GM23338 (cell line): ENCODE measurements at regions not wholly inside any gene's neighbourhood (a gene's known extent, or its start where the extent isn't known, plus 50 kb on each side); places are given as distances from the start of the nearest gene placed in this dataset.

Experiments
- ATAC-seq: fragments of 200-7000 bp; cut with Tn5 transposase; 3 replicates; pipeline ENCODE4 v1.9.1; 2020
- DNase-seq: peaks from one replicate; pipeline ENCODE4 v3.0.0-alpha.2; 2015; ENCODE audit warnings: low spot score
- H2AFZ ChIP-seq: fragments of 200-600 bp; sonication (generic); 2 replicates; pipeline ENCODE4 v1.8.0; 2016; ENCODE audit warnings: antibody characterized with exemption, mild to moderate bottlenecking, moderate library complexity
- H3F3A ChIP-seq: fragments of 200-600 bp; sonication (generic); replicated peaks from 2 replicates; pipeline ENCODE4 v1.8.0; 2017; ENCODE audit warnings: antibody characterized with exemption, mixed run types, low read depth
- H3K27ac ChIP-seq: fragments of 200-600 bp; sonication (generic); 2 replicates; pipeline ENCODE4 v1.6.1; 2016; ENCODE audit warnings: low read depth
- H3K27me3 ChIP-seq: fragments of 200-600 bp; sonication (generic); 2 replicates; pipeline ENCODE4 v1.8.0; 2016; ENCODE audit warnings: mild to moderate bottlenecking, mixed run types, moderate library complexity; ENCODE audit not compliant: insufficient read depth
- H3K36me3 ChIP-seq: fragments of 200-600 bp; sonication (generic); 2 replicates; pipeline ENCODE4 v1.8.0; 2016; ENCODE audit warnings: mild to moderate bottlenecking; ENCODE audit not compliant: insufficient read depth
- H3K4me1 ChIP-seq: fragments of 200-600 bp; sonication (generic); 2 replicates; pipeline ENCODE4 v1.8.0; 2016; ENCODE audit warnings: mild to moderate bottlenecking, moderate library complexity; ENCODE audit not compliant: insufficient read depth
- H3K4me2 ChIP-seq: fragments of 200-600 bp; sonication (generic); 2 replicates; pipeline ENCODE4 v1.7.1; 2017; ENCODE audit warnings: mixed run types
- H3K4me3 ChIP-seq: fragments of 200-600 bp; sonication (generic); 2 replicates; pipeline ENCODE4 v1.6.1; 2016; ENCODE audit warnings: mixed run types
- H3K79me2 ChIP-seq: fragments of 200-600 bp; sonication (generic); replicated peaks from 2 replicates; pipeline ENCODE4 v1.8.0; 2017; ENCODE audit warnings: mild to moderate bottlenecking; ENCODE audit not compliant: insufficient read depth
- H3K9me2 ChIP-seq: fragments of 200-600 bp; sonication (generic); 2 replicates; pipeline ENCODE4 v1.8.0; 2017; ENCODE audit not compliant: insufficient read depth
- H4K20me1 ChIP-seq: fragments of 200-600 bp; sonication (generic); replicated peaks from 2 replicates; pipeline ENCODE4 v1.8.0; 2017; ENCODE audit warnings: mild to moderate bottlenecking; ENCODE audit not compliant: insufficient read depth
- H3K27ac Mint-ChIP-seq: 2 replicates; pipeline ENCODE4 v1.8.0; 2020; ENCODE audit warnings: inconsistent platforms, mild to moderate bottlenecking, moderate library complexity, mixed read lengths
- H3K27me3 Mint-ChIP-seq: 3 replicates; pipeline ENCODE4 v1.8.0; 2022; ENCODE audit warnings: low read depth, mild to moderate bottlenecking, moderate library complexity, mixed read lengths, inconsistent platforms; ENCODE audit not compliant: insufficient read depth, poor library complexity
- H3K36me3 Mint-ChIP-seq: 3 replicates; pipeline ENCODE4 v1.8.0; 2021; ENCODE audit warnings: low read depth, mild to moderate bottlenecking, inconsistent platforms, moderate library complexity, mixed read lengths
- H3K4me1 Mint-ChIP-seq: 3 replicates; pipeline ENCODE4 v1.8.0; 2020; ENCODE audit warnings: mild to moderate bottlenecking, inconsistent platforms, mixed read lengths
- H3K4me3 Mint-ChIP-seq: 3 replicates; pipeline ENCODE4 v1.8.0; 2021; ENCODE audit warnings: moderate library complexity, mild to moderate bottlenecking, inconsistent platforms, mixed read lengths
- H3K9me3 Mint-ChIP-seq: 3 replicates; pipeline ENCODE4 v1.8.0; 2020; ENCODE audit warnings: moderate library complexity, mild to moderate bottlenecking, inconsistent platforms, mixed read lengths
- CREB1 ChIP-seq: fragments of 250-450 bp; sonication (Bioruptor Pico); IDR thresholded peaks from 2 replicates; pipeline ENCODE4 v1.5.0; 2020; ENCODE audit warnings: low read depth, mild to moderate bottlenecking, moderate library complexity
- EZH2phosphoT487 ChIP-seq: fragments of 200-600 bp; sonication (generic); IDR thresholded peaks from one replicate; pipeline ENCODE4 v1.8.1; 2018; ENCODE audit warnings: antibody characterized with exemption; ENCODE audit not compliant: unreplicated experiment
- JUNB ChIP-seq: IDR thresholded peaks from one replicate; pipeline ENCODE4 v1.6.1; 2016; ENCODE audit warnings: antibody characterized with exemption; ENCODE audit not compliant: unreplicated experiment
- REST ChIP-seq: IDR thresholded peaks from one replicate; pipeline ENCODE4 v1.6.1; 2018; ENCODE audit warnings: antibody characterized with exemption; ENCODE audit not compliant: unreplicated experiment
- ZNF114 ChIP-seq: fragments of 250-450 bp; sonication (Bioruptor Pico); IDR thresholded peaks from 2 replicates; pipeline ENCODE4 v1.5.0; 2020; ENCODE audit warnings: mild to moderate bottlenecking, moderate library complexity
- ZNF462 ChIP-seq: fragments of 250-450 bp; sonication (Bioruptor Pico); IDR thresholded peaks from 2 replicates; pipeline ENCODE4 v1.5.0; 2020; ENCODE audit warnings: mild to moderate bottlenecking, moderate library complexity

- Mint-ChIP-seq H3K27ac (no peak overlapping the region), H3K36me3 (no peaks in the 10 kb centered on the region), H3K4me1 (peaks cover 55% of the 10 kb centered on the region), H3K9me3 (no peaks in the 10 kb centered on the region), H3K4me3 (no peak overlapping the region), H3K27me3 (peaks cover 8% of the 10 kb centered on the region)
- Histone ChIP-seq H3K4me2 (no peak overlapping the region), H3K79me2 (no peaks in the 10 kb centered on the region), H2AFZ (no peak overlapping the region), H3K9me2 (no peaks in the 10 kb centered on the region), H3K4me1 (peaks cover 36% of the 10 kb centered on the region), H3K36me3 (no peaks in the 10 kb centered on the region), H3F3A (peaks cover 4% of the 10 kb centered on the region; the same call in 1 of the 2 replicates), H3K27me3 (no peaks in the 10 kb centered on the region), H3K27ac (no peak overlapping the region), H3K4me3 (no peak overlapping the region), H4K20me1 (no peaks in the 10 kb centered on the region)
- TF ChIP-seq ZNF114 (CRISPR knock-in tag) (no peak), EZH2phosphoT487 (no peak), ZNF462 (CRISPR knock-in tag) (no peak), REST (no peak), CREB1 (no peak), JUNB (no peak)
- DNase-seq (no peak), ATAC-seq (no peak)
Measured at GRCh38 chr22:26889802-26890201, 232.4 kb downstream of the MIAT start.
